ENCODE measurements at regions not wholly inside any gene's neighbourhood (a gene's known extent, or its start where the extent isn't known, plus 50 kb on each side); places are given as distances from the start of the nearest gene placed in this dataset.

GRCh38 chr13:37303606-37304005, 198.1 kb upstream of the CSNK1A1L start:
- no peak overlapping the region for H3K4me3 ChIP-seq (replicated peaks in 1 of 4; ENCODE audit: control extremely low read depth in 1 of 4, insufficient read depth in 1 of 4, low read depth in 3 of 4, low read length in 4 of 4)
- DNase-seq (ENCODE audit: low read depth in 2 of 2) = no peak
- no peaks in the 10 kb centered on the region for H4K20me1 ChIP-seq (ENCODE audit: control insufficient read depth, extremely low read depth, insufficient read depth, low read length)
- no peaks in the 10 kb centered on the region for H3K36me3 ChIP-seq (ENCODE audit: control insufficient read depth, insufficient read depth, low read length)
- H3K4me2 ChIP-seq (ENCODE audit: extremely low read depth, insufficient read depth, low read length) = no peak overlapping the region
- H2AFZ ChIP-seq (ENCODE audit: low read length) = no peak overlapping the region
- no peak for TF ChIP-seq CTCF (conservative IDR thresholded peaks at IDR 0.05 in 1 of 2, IDR thresholded peaks at IDR 0.05 in 1 of 2; ENCODE audit: low read depth in 1 of 2, low read length in 2 of 2)
- TF ChIP-seq EZH2 (IDR thresholded peaks at IDR 0.05; ENCODE audit: low read length, missing control alignments) = no peak
- H3K79me2 ChIP-seq (ENCODE audit: control insufficient read depth, insufficient read depth, low read length) = no peaks in the 10 kb centered on the region
- H3K9ac ChIP-seq (ENCODE audit: insufficient read depth, low read length) = no peak overlapping the region
- no peaks in the 10 kb centered on the region for H3K9me3 ChIP-seq (ENCODE audit: control insufficient read depth, insufficient read depth, low read depth, low read length)
- H3K27me3 ChIP-seq (ENCODE audit: control insufficient read depth, insufficient read depth, low read length) = no peaks in the 10 kb centered on the region
- peaks cover 2% of the 10 kb centered on the region for H3K4me1 ChIP-seq (ENCODE audit: control insufficient read depth, extremely low read depth, insufficient read depth, low read length)
- no peak overlapping the region for H3K27ac ChIP-seq (ENCODE audit: insufficient read depth, low read length)

GRCh38 chr13:37302686-37303085, 197.2 kb upstream of the CSNK1A1L start:
- H3K79me2 ChIP-seq (ENCODE audit: control insufficient read depth, insufficient read depth, low read length) = no peaks in the 10 kb centered on the region
- no peak for DNase-seq (ENCODE audit: low read depth in 2 of 2)
- no peaks in the 10 kb centered on the region for H3K27me3 ChIP-seq (ENCODE audit: control insufficient read depth, insufficient read depth, low read length)
- H3K4me1 ChIP-seq (ENCODE audit: control insufficient read depth, extremely low read depth, insufficient read depth, low read length) = peaks cover 2% of the 10 kb centered on the region
- H4K20me1 ChIP-seq (ENCODE audit: control insufficient read depth, extremely low read depth, insufficient read depth, low read length) = no peaks in the 10 kb centered on the region
- H3K4me3 ChIP-seq (replicated peaks in 1 of 4; ENCODE audit: control extremely low read depth in 1 of 4, insufficient read depth in 1 of 4, low read depth in 3 of 4, low read length in 4 of 4) = no peak overlapping the region
- no peak overlapping the region for H3K4me2 ChIP-seq (ENCODE audit: extremely low read depth, insufficient read depth, low read length)
- TF ChIP-seq EZH2 (IDR thresholded peaks at IDR 0.05; ENCODE audit: low read length, missing control alignments) (no peak), CTCF (conservative IDR thresholded peaks at IDR 0.05 in 1 of 2, IDR thresholded peaks at IDR 0.05 in 1 of 2; ENCODE audit: low read depth in 1 of 2, low read length in 2 of 2) (no peak)
- no peak overlapping the region for H2AFZ ChIP-seq (ENCODE audit: low read length)
- no peaks in the 10 kb centered on the region for H3K36me3 ChIP-seq (ENCODE audit: control insufficient read depth, insufficient read depth, low read length)
- no peak overlapping the region for H3K9ac ChIP-seq (ENCODE audit: insufficient read depth, low read length)
- no peaks in the 10 kb centered on the region for H3K9me3 ChIP-seq (ENCODE audit: control insufficient read depth, insufficient read depth, low read depth, low read length)
- no peak overlapping the region for H3K27ac ChIP-seq (ENCODE audit: insufficient read depth, low read length)

- TF ChIP-seq CTCF (conservative IDR thresholded peaks at IDR 0.05 in 1 of 2, IDR thresholded peaks at IDR 0.05 in 1 of 2; ENCODE audit: low read depth in 1 of 2, low read length in 2 of 2) (no peak), EZH2 (IDR thresholded peaks at IDR 0.05; ENCODE audit: low read length, missing control alignments) (no peak)
- no peak overlapping the region for H2AFZ ChIP-seq (ENCODE audit: low read length)
Measured at GRCh38 chr13:37295573-37295972, 190.1 kb upstream of the CSNK1A1L start.

More at GRCh38 chr13:37295573-37295972, 190.1 kb upstream of the CSNK1A1L start:
- DNase-seq (ENCODE audit: low read depth in 2 of 2) = no peak
- H3K27me3 ChIP-seq (ENCODE audit: control insufficient read depth, insufficient read depth, low read length) = no peaks in the 10 kb centered on the region
- no peaks in the 10 kb centered on the region for H3K36me3 ChIP-seq (ENCODE audit: control insufficient read depth, insufficient read depth, low read length)
- H3K4me3 ChIP-seq (replicated peaks in 1 of 4; ENCODE audit: control extremely low read depth in 1 of 4, insufficient read depth in 1 of 4, low read depth in 3 of 4, low read length in 4 of 4) = no peak overlapping the region
- H3K9me3 ChIP-seq (ENCODE audit: control insufficient read depth, insufficient read depth, low read depth, low read length) = no peaks in the 10 kb centered on the region
- no peak overlapping the region for H3K9ac ChIP-seq (ENCODE audit: insufficient read depth, low read length)
- H4K20me1 ChIP-seq (ENCODE audit: control insufficient read depth, extremely low read depth, insufficient read depth, low read length) = no peaks in the 10 kb centered on the region
- H3K4me2 ChIP-seq (ENCODE audit: extremely low read depth, insufficient read depth, low read length) = no peak overlapping the region
- H3K79me2 ChIP-seq (ENCODE audit: control insufficient read depth, insufficient read depth, low read length) = no peaks in the 10 kb centered on the region
- H3K27ac ChIP-seq (ENCODE audit: insufficient read depth, low read length) = no peak overlapping the region
- no peaks in the 10 kb centered on the region for H3K4me1 ChIP-seq (ENCODE audit: control insufficient read depth, extremely low read depth, insufficient read depth, low read length)

Measured in fibroblast of lung (primary cell).